UCSD-AML1 (cell line): ENCODE measurements at regions not wholly inside any gene's neighbourhood (a gene's known extent, or its start where the extent isn't known, plus 50 kb on each side); places are given as distances from the start of the nearest gene placed in this dataset.
A peak's percentile ranks its signal among the peaks of the same experiment; 100 is the strongest.

Experiments used
- DNase-seq: peaks from one replicate; lab custom pipeline; 2025; ENCODE audit not compliant: unreplicated experiment; lab: John Stamatoyannopoulos, UW

GRCh38 chr13:76751278-76751677, 134.9 kb downstream of the KCTD12 start:
- no peak for DNase-seq

DNA sequence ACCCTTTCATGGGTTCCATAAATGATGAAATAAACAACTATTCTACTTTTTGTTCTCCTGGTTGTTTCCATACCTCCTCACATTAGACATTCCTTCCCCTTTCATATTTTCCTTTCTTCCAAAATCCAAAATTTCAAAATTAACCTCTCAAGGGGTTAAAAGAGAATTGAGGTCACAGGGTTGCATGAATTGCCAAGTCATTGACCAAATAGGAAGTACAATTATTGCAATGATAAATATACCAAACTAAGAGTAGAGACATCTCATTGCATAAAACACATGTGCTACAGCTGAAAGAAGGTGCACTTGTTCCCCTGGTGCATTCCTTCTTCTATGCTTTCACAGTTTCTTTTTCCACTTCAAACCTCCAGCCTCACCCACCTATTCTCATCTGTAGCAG, 136.1 kb downstream of the KCTD12 start:
- DNase-seq: no peak

DNA sequence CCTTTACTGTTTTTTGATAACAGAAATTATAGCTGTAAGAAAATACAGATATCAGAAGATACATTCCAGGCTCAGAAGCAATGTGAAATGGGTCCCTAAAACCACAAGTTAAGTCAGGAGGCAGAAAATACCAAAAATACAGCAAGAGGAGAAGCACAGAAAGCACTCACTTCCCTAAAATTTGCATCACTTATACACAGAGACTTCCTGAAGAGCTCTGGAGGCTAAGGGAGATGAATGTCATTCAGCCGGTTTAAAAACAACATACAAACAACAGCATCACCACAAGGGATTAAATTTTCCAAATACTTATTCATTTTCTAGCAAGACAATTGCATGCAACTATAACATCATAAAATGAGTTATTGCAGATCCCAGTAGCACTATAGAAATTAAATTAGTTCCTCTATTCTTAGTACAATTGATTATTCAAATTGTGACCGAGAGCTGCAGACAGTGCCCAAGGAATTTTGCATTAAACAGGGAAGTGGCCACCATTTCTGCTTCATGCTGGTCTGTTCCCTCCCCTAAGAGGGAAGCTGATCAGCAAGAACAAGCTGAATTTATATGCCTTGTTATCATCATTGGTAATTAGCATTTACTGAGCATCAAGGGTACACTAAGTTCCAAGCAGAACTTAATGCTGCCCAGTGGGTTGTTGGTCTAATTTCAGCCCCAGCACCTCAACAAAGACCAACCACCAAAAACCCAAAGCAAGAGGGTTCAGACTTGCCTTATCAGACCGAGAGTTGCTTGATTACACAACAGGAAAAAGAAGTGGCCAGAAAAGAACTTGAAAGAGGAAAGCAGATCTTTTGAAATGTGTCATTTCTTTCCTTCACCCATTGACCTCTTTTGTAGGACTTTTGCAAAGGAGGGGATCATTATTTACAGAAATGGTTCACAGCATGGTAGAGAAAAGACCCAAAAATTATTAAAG, 140.7 kb downstream of the KCTD12 start:
- DNase-seq: peak; percentile 18

DNA sequence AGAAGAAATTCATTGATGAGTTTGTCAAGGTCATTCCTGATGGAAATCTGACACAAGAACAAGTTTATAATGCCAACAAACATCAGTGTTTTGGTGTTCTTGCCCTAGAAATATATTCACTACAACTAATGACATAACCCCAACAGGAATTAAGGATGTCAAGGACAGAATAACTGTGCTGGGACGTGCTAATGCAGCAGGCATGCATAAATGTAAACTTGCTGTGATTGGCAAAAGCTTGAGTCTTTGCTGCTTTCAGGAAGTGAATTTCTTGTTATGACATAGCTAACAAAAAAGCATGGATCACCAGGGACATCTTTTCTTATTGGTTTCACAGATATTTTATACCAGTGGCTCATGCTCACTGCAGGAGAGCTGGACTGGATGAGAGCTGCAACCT, 144.6 kb downstream of the KCTD12 start:
- no peak for DNase-seq

- no peak for DNase-seq
Measured at GRCh38 chr13:76741046-76741445, 145.2 kb downstream of the KCTD12 start.

DNA sequence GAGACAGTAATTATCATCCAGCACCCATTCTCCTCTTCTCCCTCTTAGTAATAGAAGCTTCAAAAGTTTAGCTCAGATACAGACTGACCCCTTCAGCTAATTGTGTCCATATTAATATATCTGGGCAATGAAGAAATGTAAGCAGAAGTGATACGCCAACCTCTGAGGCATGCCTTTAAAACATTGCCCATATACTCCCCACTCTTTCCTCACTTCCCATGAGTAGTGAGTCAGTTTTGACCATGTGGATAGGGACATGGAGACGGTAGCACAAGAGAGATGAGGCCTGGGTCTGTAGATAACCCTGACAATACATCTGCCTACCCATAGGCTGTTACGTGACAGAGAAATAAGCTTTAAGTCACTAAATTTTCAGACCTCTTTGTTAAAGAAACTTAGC, 147.6 kb downstream of the KCTD12 start:
- DNase-seq: no peak

DNA sequence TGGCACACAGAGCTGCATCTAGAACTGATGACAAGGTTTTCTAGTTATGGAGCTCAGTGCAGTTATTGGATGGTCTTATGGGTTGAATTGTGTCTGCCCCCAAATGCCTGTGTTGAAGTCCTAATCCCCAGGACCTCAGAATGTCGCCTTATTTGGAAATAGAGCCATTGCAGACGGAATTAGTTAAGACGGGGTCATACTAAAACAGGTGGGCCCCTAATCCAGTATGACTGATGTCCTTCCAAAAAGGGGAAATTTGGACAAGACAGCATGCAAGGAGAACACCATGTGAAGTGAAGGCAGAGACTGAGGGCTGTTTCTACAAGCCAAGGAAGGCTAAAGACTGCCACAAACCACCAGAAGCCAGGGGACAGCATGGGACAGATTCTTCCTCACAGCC, 148.7 kb downstream of the KCTD12 start:
- DNase-seq: no peak

GRCh38 chr13:76735641-76736040, 150.6 kb downstream of the KCTD12 start:
- no peak for DNase-seq

DNA sequence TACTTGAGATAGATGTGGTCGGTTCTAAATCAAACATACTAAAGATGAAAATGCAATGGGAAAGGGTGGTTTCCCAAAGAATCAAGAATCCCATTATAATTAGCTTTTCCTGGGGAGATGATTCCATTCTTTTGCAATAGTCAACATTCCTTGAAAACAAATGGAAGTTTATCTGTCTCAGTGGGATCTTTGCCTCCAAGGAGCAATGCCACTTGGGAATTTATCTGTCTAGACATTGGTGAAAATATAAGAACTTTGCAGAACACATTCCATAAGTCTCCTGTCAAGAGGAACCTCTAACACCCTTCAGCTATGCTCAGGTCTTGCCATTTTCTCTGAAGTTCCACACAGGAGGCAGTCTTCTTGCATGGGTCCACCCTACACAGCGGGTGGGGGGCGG, 152.5 kb downstream of the KCTD12 start:
- DNase-seq: no peak

GRCh38 chr13:76732367-76732766, 153.8 kb downstream of the KCTD12 start:
- DNase-seq: no peak

- DNase-seq: no peak
Measured at GRCh38 chr13:76730220-76730619, 156.0 kb downstream of the KCTD12 start.

- no peak for DNase-seq
Measured at GRCh38 chr13:76729691-76730090, 156.5 kb downstream of the KCTD12 start.

DNA sequence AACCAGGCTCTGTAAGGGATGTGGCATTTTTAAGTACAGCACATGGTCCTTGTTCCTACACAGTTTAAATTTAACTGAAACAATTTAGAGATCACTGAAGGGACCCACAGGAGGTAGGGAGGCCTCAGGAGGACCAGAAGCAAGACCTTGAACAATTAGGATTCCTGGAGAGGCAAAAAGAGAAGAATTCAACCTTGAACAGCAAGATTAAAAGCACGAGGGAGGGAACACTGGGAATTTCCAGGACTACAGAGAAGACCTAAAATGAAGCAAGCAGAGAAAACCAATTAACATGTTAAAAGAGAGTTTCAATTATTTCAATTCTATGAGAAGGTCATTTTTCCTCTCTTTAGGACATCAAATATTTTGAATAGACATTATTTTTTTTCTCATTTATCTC, 160.3 kb downstream of the KCTD12 start:
- DNase-seq: no peak

GRCh38 chr13:76725211-76725610, 161.0 kb downstream of the KCTD12 start:
- DNase-seq: no peak

- DNase-seq: no peak
Measured at GRCh38 chr13:76724421-76724820, 161.8 kb downstream of the KCTD12 start.

GRCh38 chr13:76723551-76724232, 162.5 kb downstream of the KCTD12 start:
- peak; percentile 56 for DNase-seq

GRCh38 chr13:76722782-76723181, 163.4 kb downstream of the KCTD12 start:
- DNase-seq: no peak

DNA sequence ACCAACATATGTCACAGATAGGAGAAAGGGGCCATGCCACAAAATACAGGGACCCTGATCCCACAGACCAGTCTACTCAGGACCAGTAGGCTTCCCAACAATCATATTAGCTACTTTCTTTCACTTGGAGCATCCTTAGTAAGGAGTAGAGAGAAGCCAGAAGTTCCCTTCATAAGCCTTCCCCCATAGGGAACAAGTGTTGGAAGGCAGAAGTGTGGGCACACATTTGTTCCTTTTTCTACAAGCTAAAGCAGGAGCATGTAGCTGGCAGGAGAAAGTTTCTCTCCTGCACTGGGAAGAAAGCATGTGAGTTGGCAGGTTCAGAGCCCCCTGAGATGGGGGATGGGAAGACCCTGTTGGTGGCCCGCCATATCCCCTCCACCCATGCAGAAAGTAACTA, 165.4 kb downstream of the KCTD12 start:
- no peak for DNase-seq

GRCh38 chr13:76720416-76720815, 165.8 kb downstream of the KCTD12 start:
- DNase-seq: no peak

- no peak for DNase-seq
Measured at GRCh38 chr13:76719955-76720354, 166.2 kb downstream of the KCTD12 start.

DNA sequence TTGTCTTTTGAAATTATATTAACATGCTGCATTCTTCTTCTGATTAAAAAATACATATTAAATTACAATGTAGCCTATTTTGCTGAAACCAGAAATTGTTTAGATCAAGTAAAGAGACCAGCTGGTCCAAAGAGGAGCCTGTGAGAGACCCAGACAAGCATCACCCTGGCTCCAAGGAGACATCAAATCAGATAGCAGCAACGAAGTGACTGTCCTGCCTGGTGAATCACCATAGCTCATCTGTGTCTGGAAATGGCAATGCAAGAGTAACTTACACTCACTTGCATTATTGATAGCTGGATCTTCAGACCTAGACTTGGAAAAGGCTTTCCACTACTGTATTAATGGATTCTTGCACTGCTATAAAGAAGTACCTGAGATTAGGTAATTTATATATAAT, 169.1 kb downstream of the KCTD12 start:
- no peak for DNase-seq

- no peak for DNase-seq
Measured at GRCh38 chr13:76715621-76716020, 170.6 kb downstream of the KCTD12 start.
